Ishikawa (cell line): ENCODE measurements at regions not wholly inside any gene's neighbourhood (a gene's known extent, or its start where the extent isn't known, plus 50 kb on each side); places are given as distances from the start of the nearest gene placed in this dataset.

Experiments used
- CEBPB ChIP-seq: IDR thresholded peaks from 2 replicates; pipeline ENCODE4 v1.6.1; 2012
- CREB1 ChIP-seq: IDR thresholded peaks from 2 replicates; pipeline ENCODE4 v1.6.1; 2012; ENCODE audit warnings: low read depth
- EGR1 ChIP-seq: IDR thresholded peaks from 2 replicates; pipeline ENCODE4 v1.6.1; 2012
- EP300 ChIP-seq: IDR thresholded peaks from 2 replicates; pipeline ENCODE4 v1.6.1; 2012; ENCODE audit warnings: borderline replicate concordance
- FOXM1 ChIP-seq: IDR thresholded peaks from 2 replicates; pipeline ENCODE4 v1.6.1; 2012; ENCODE audit warnings: low read depth, borderline replicate concordance
- NFIC ChIP-seq: IDR thresholded peaks from 2 replicates; pipeline ENCODE4 v1.6.1; 2012
- RAD21 ChIP-seq: IDR thresholded peaks from 2 replicates; pipeline ENCODE4 v1.6.1; 2012; ENCODE audit warnings: low read depth
- REST ChIP-seq: IDR thresholded peaks from 2 replicates; pipeline ENCODE4 v1.6.1; 2012; ENCODE audit warnings: low read depth, mild to moderate bottlenecking
- TAF1 ChIP-seq: IDR thresholded peaks from 2 replicates; pipeline ENCODE4 v1.6.1; 2012; ENCODE audit warnings: low read depth, mild to moderate bottlenecking
- TCF12 ChIP-seq: IDR thresholded peaks from 2 replicates; pipeline ENCODE4 v1.6.1; 2012; ENCODE audit warnings: low read depth
- TEAD4 ChIP-seq: IDR thresholded peaks from 2 replicates; pipeline ENCODE4 v1.6.1; 2012
- YY1 ChIP-seq: IDR thresholded peaks from 2 replicates; pipeline ENCODE4 v1.6.1; 2012; ENCODE audit warnings: low read depth
- ZBTB7A ChIP-seq: IDR thresholded peaks from 2 replicates; pipeline ENCODE4 v1.6.1; 2012; ENCODE audit warnings: low read depth
- TF ChIP-seq, protein P1 (sequence below): IDR thresholded peaks from 2 replicates; pipeline ENCODE4 v1.6.1; 2012
- TF ChIP-seq, protein P2 (sequence below): IDR thresholded peaks from 2 replicates; pipeline ENCODE4 v1.6.1; 2012

GRCh38 chr7:155227004-155227787 lies 70.5 kb upstream of the INSIG1 start:
- no peak for TF ChIP-seq REST
- no peak for TF ChIP-seq EGR1

DNA sequence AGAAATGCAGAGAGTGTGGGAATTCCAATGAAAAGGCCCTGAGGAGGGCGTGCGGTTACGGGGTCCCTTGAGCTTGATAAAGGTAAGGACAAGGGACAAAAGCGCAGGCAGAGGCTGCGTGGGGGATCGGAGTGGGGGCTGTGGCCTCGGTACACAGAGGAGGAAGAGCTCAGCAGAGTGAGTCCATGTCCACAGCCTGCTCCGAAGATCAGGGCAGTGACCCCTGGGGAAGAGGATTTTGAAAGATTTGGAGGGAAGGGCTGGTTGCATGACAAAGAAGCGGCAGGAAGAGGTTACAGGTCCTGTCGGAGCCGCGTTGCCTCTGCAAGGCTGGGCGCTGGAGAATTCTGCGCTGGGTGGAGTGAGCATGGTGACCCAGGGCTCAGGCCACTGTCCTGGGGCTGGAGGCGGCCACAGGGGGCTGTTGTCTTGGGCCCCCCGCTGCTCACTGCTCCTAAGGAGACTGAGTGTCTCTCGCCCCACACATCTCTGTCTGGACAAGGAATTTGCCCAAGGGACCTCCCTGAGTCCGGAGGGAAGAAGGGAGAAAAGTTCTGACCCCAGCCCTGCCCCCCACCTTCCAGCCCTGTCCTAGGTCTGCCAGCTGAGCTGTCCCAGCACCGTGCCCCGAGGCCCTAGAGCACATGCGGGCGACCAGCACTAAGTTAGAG lies 69.8 kb upstream of the INSIG1 start:
- TF ChIP-seq YY1 (no peak), REST (no peak), EGR1 (no peak), TEAD4 (no peak), NFIC (no peak), RAD21 (no peak), CREB1 (no peak), TAF1 (no peak), FOXM1 (no peak), EP300 (no peak), CEBPB (no peak)
- TF ChIP-seq, protein P1, sequence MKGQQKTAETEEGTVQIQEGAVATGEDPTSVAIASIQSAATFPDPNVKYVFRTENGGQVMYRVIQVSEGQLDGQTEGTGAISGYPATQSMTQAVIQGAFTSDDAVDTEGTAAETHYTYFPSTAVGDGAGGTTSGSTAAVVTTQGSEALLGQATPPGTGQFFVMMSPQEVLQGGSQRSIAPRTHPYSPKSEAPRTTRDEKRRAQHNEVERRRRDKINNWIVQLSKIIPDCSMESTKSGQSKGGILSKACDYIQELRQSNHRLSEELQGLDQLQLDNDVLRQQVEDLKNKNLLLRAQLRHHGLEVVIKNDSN = no peak
- TF ChIP-seq, protein P2, sequence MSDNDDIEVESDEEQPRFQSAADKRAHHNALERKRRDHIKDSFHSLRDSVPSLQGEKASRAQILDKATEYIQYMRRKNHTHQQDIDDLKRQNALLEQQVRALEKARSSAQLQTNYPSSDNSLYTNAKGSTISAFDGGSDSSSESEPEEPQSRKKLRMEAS = no peak

DNA sequence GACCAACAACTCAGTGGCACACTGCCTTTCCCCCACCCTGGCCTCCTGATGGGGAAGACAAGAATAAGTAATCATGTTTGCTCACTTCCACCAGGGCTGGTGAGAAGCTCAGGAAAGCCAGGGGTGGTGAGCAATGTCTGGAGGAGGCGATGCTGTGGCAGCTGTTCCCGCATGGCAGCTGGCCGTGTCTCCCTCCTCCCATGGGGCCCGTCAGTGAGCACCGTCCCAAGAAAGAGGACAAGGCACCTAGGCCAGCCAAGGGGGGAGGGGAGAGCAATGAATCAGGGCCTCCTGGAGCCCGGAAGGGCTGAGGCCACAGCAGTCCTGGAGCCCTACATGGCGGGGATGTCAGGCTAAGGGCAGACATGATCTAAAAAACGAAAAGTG lies 69.2 kb upstream of the INSIG1 start:
- TF ChIP-seq EP300 (no peak), FOXM1 (no peak), TEAD4 (no peak), TCF12 (no peak), ZBTB7A (no peak), NFIC (no peak), EGR1 (no peak), TAF1 (no peak), CREB1 (no peak), REST (no peak), RAD21 (no peak), YY1 (no peak), CEBPB (no peak)
- TF ChIP-seq, protein P1 = no peak
- TF ChIP-seq, protein P2 = no peak

- TF ChIP-seq YY1 = no peak
- no peak for TF ChIP-seq CREB1
- no peak for TF ChIP-seq ZBTB7A
- TF ChIP-seq TEAD4 = no peak
- TF ChIP-seq TAF1 = no peak
- no peak for TF ChIP-seq CEBPB
- no peak for TF ChIP-seq FOXM1
- TF ChIP-seq NFIC = no peak
- TF ChIP-seq REST = no peak
- no peak for TF ChIP-seq EGR1
- TF ChIP-seq, protein P2 = no peak
- no peak for TF ChIP-seq RAD21
- no peak for TF ChIP-seq EP300
Measured at GRCh38 chr7:155228894-155229293, 68.8 kb upstream of the INSIG1 start.
